Esophagus muscularis mucosa (tissue), 4 donors: ENCODE measurements at regions not wholly inside any gene's neighbourhood (a gene's known extent, or its start where the extent isn't known, plus 50 kb on each side); places are given as distances from the start of the nearest gene placed in this dataset.

ENCODE experiments used
- DNase-seq: peaks from one replicate; pipeline ENCODE4 v3.0.0-alpha.2; 2017; ENCODE audit errors: extremely low spot score
- H3K27ac ChIP-seq, 4 donors: fragments of 200-600 bp; sonication (generic); replicated peaks in 1 of 4; 1 replicate in 3 of 4; 2 replicates in 1 of 4; pipeline ENCODE4 v1.5.1; 2016 to 2019; ENCODE audit warnings: mild to moderate bottlenecking in 1 of 4
- H3K27me3 ChIP-seq, 4 donors: fragments of 200-600 bp; sonication (generic); one replicate each; pipeline versions ENCODE4 v1.5.1 to v1.6.0; 2016 to 2019
- H3K36me3 ChIP-seq, 4 donors: fragments of 200-600 bp; sonication (generic); one replicate each; pipeline ENCODE4 v1.5.1; 2016 to 2019
- H3K4me1 ChIP-seq, 4 donors: fragments of 200-600 bp; sonication (generic); one replicate each; pipeline ENCODE4 v1.5.1; 2016 to 2019
- H3K4me3 ChIP-seq, 4 donors: fragments of 200-600 bp; sonication (generic); 1 replicate in 2 of 4; 2 replicates in 2 of 4; pipeline ENCODE4 v1.5.1; 2016 to 2019; ENCODE audit warnings: mild to moderate bottlenecking in 4 of 4, moderate library complexity in 1 of 4
- H3K9me3 ChIP-seq, 4 donors: fragments of 200-600 bp; sonication (generic); 1 replicate in 3 of 4; 2 replicates in 1 of 4; pipeline ENCODE4 v1.5.1; 2016 to 2019
- EP300 ChIP-seq: sonication (generic); formaldehyde crosslinking; IDR thresholded peaks from one replicate; pipeline ENCODE4 v1.6.1; 2017; ENCODE audit warnings: antibody characterized with exemption
- POLR2A ChIP-seq: fragments of 450-650 bp; IDR thresholded peaks from one replicate; pipeline ENCODE4 v1.6.1; 2017; ENCODE audit warnings: antibody characterized with exemption, moderate library complexity, mild to moderate bottlenecking, low read depth
- POLR2AphosphoS5 ChIP-seq, 2 donors: sonication (generic); formaldehyde crosslinking; IDR thresholded peaks; one replicate each; pipeline ENCODE4 v1.6.1; 2017; ENCODE audit warnings: antibody characterized with exemption in 2 of 2
- WGBS: methylation state at CpG from one replicate; pipeline ENCODE4 v1.1.5; 2018; 5-methylcytosine and 5-hydroxymethylcytosine counted together
- intact Hi-C: fragments of 100-400 bp; cut with DNase I; formaldehyde crosslinking; loops from one replicate; pipeline ENCODE4 v1.15.1; 2023
- TF ChIP-seq, protein P1 (sequence below), 3 experiments: fragments of 200-600 bp in 2 of 3; fragments of 450-650 bp in 1 of 3; sonication (generic) in 2 of 3; IDR thresholded peaks; one replicate each; pipeline ENCODE4 v1.5.1; 2017 to 2019; ENCODE audit warnings: antibody characterized with exemption in 3 of 3, mild to moderate bottlenecking in 2 of 3, moderate library complexity in 1 of 3

DNA sequence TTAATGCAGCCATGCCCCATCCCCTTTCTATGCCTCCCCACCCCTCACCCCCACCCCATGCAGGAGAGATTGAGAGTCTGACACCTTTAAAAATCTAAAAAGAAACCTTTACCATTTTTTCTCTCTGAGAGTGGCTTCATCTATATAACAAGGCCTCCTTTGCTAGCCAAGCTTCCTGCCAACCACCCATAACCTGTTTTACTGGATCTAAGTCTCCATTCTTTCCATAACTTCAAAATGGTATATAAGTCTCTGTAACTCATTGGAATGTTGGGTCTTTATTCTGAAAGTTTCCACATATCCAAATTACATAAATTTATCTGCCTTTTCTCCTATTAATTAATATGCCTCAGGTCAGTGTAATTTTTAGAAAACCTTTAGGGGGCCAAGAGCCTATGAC lies 1174.0 kb downstream of the MAT2B start:
- no peak overlapping the region for H3K27ac ChIP-seq
- no peaks in the 10 kb centered on the region for H3K4me1 ChIP-seq
- H3K27me3 ChIP-seq = no peaks in the 10 kb centered on the region
- no peaks in the 10 kb centered on the region for H3K36me3 ChIP-seq
- no peak for TF ChIP-seq EP300
- TF ChIP-seq POLR2AphosphoS5 (IDR thresholded peaks at IDR 0.05) = no peak
- no peak for TF ChIP-seq POLR2A
- TF ChIP-seq, protein P1, sequence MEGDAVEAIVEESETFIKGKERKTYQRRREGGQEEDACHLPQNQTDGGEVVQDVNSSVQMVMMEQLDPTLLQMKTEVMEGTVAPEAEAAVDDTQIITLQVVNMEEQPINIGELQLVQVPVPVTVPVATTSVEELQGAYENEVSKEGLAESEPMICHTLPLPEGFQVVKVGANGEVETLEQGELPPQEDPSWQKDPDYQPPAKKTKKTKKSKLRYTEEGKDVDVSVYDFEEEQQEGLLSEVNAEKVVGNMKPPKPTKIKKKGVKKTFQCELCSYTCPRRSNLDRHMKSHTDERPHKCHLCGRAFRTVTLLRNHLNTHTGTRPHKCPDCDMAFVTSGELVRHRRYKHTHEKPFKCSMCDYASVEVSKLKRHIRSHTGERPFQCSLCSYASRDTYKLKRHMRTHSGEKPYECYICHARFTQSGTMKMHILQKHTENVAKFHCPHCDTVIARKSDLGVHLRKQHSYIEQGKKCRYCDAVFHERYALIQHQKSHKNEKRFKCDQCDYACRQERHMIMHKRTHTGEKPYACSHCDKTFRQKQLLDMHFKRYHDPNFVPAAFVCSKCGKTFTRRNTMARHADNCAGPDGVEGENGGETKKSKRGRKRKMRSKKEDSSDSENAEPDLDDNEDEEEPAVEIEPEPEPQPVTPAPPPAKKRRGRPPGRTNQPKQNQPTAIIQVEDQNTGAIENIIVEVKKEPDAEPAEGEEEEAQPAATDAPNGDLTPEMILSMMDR (IDR thresholded peaks at IDR 0.05) = no peak
- no peak for DNase-seq
- intact Hi-C loops = no loop called here
- H3K4me3 ChIP-seq = no peak overlapping the region
- H3K9me3 ChIP-seq = peaks cover 0 to 7% (median 0%) of the 10 kb centered on the region in 4 donors

DNA sequence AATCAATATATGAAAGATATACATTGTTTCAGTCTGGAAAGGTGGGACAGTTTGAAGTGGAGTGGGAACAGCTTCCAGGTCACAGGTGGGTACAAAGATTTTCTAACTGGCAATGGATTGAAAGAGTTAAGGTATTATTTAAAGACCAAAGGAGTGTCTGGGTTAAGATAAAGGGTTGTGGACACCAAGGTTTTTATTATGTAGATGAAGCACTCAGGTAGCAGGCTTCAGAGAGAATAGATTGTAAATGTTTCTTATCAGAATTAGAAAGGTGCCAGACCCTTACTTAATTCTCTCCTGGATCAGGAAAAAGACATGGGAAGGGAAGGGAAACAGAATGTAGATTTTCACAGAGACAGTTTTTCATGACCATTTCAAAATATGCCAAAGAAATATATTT lies 1174.8 kb downstream of the MAT2B start:
- Histone ChIP-seq H3K27ac (no peak overlapping the region), H3K4me3 (no peak overlapping the region), H3K27me3 (no peaks in the 10 kb centered on the region), H3K4me1 (no peaks in the 10 kb centered on the region), H3K36me3 (no peaks in the 10 kb centered on the region), H3K9me3 (peaks cover 0 to 7% (median 0%) of the 10 kb centered on the region in 4 donors)
- DNase-seq = no peak
- intact Hi-C loops = no loop called here
- no peak for TF ChIP-seq EP300
- no peak for TF ChIP-seq POLR2A
- no peak for TF ChIP-seq POLR2AphosphoS5 (IDR thresholded peaks at IDR 0.05)
- TF ChIP-seq, protein P1 (IDR thresholded peaks at IDR 0.05) = no peak

DNA sequence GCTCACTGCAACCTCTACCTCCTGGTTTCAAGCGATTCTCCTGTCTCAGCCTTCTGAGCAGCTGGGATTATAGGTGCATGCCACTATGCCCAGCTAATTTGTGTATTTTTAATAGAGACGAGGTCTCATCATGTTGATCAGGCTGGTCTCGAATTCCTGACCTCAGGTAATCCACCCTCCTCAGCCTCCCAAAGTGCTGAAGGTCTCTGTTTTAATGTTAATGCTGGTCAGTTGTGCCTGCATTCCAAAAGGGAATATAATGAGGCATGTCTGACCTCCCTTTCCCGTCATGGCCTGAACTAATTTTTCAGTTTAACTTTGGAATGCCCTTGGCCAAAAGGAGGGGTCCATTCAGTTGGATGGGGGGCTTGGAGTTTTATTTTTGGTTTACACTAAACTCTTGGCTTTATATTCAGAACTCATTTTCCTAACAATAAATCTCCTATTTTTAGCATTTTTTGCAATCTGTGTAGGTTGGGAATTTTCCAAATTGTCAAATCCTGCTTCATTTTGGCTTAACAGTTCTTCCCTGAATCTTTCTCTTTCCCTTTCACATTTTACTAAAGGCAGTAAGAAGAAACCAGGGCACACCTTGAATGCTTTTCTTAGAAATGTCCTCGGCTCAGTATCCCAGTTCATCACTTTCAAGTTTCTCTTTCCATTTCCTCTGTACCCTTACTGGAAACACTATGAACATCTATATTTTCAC lies 1175.5 kb downstream of the MAT2B start:
- Histone ChIP-seq H3K4me3 (no peak overlapping the region), H3K9me3 (peaks cover 0 to 7% (median 0%) of the 10 kb centered on the region in 4 donors), H3K36me3 (no peaks in the 10 kb centered on the region), H3K27me3 (no peaks in the 10 kb centered on the region), H3K27ac (no peak overlapping the region), H3K4me1 (no peaks in the 10 kb centered on the region)
- no peak for TF ChIP-seq POLR2A
- TF ChIP-seq EP300 = no peak
- TF ChIP-seq, protein P1 (IDR thresholded peaks at IDR 0.05) = no peak
- no peak for TF ChIP-seq POLR2AphosphoS5 (IDR thresholded peaks at IDR 0.05)
- no peak for DNase-seq
- 47% methylated on average over 5 of the region's 5 CpGs for WGBS
- intact Hi-C loops = no loop called here

DNA sequence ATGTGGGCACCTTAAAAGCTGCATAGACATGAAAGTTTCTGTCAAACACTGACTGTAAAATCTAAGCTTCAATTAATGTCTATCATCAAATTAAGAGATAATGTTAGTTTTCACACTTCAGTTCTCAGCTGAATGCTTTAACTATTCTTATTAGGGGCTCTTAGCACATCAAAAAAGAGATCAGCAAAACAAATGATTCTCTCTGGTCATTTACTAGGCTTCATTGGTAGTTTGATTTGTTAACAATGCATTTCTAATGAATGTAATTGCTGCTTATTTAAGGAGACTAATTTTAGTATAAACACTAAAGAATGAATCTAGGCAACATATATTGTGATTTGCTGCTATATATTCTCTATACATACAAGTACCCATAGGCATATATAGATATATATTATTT lies 1182.0 kb downstream of the MAT2B start:
- no peaks in the 10 kb centered on the region for H3K36me3 ChIP-seq
- no peak overlapping the region for H3K4me3 ChIP-seq
- TF ChIP-seq EP300 (no peak), POLR2A (no peak), POLR2AphosphoS5 (IDR thresholded peaks at IDR 0.05) (no peak)
- TF ChIP-seq, protein P1 (IDR thresholded peaks at IDR 0.05) = no peak
- H3K9me3 ChIP-seq = no peaks in the 10 kb centered on the region
- H3K27ac ChIP-seq = no peak overlapping the region
- DNase-seq = no peak
- no peaks in the 10 kb centered on the region for H3K4me1 ChIP-seq
- intact Hi-C loops = no loop called here
- H3K27me3 ChIP-seq = no peaks in the 10 kb centered on the region

DNA sequence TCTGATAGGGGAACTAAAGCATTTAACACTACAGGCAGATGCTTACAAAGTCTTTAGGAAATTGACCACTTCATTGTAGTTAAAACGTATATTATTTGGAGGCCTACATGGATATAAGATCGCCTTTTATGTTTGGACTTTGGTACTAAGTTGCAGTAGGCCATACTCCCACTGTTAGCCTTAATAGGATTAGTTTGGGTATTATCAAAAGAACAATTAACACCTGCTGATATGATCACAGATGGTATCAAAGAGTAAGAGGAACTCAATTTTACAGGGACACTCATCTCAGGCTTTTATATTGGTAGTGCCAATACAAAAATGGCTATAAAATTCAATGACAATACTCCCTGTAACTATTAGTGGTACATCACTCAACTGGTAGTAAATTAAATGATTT lies 1183.0 kb downstream of the MAT2B start:
- no peak for DNase-seq
- H3K9me3 ChIP-seq = no peaks in the 10 kb centered on the region
- no peaks in the 10 kb centered on the region for H3K36me3 ChIP-seq
- H3K4me1 ChIP-seq = no peaks in the 10 kb centered on the region
- no peaks in the 10 kb centered on the region for H3K27me3 ChIP-seq
- intact Hi-C loops = no loop called here
- no peak overlapping the region for H3K4me3 ChIP-seq
- TF ChIP-seq, protein P1 (IDR thresholded peaks at IDR 0.05) = no peak
- TF ChIP-seq POLR2A (no peak), EP300 (no peak), POLR2AphosphoS5 (IDR thresholded peaks at IDR 0.05) (no peak)
- H3K27ac ChIP-seq = no peak overlapping the region
- WGBS = 95% methylated on average over 2 of the region's 2 CpGs
